ENCODE measurements at regions not wholly inside any gene's neighbourhood (a gene's known extent, or its start where the extent isn't known, plus 50 kb on each side); places are given as distances from the start of the nearest gene placed in this dataset.

- no peak for TF ChIP-seq CTCF (IDR thresholded peaks at IDR 0.05)
- no peak for TF ChIP-seq POLR2A (IDR thresholded peaks at IDR 0.05)
Measured at GRCh38 chr3:153337369-153337768, 175.3 kb downstream of the RAP2B start.

Data from testis (tissue), 2 donors.